Naive thymus-derived CD8-positive, alpha-beta T cell (primary cell): ENCODE measurements at regions not wholly inside any gene's neighbourhood (a gene's known extent, or its start where the extent isn't known, plus 50 kb on each side); places are given as distances from the start of the nearest gene placed in this dataset.
A peak's percentile ranks its signal among the peaks of the same experiment; 100 is the strongest.

Experiments used
- ATAC-seq, 2 donors: fragments of 150-1000 bp; cut with Tn5 transposase in 1 of 2; sonication (Bioruptor Pico), chemical (Tn5 transposase) in 1 of 2; 1 replicate in 1 of 2; 2 replicates in 1 of 2; pipeline ENCODE4 v1.10.0; 2021; ENCODE audit warnings: mild to moderate bottlenecking in 2 of 2, moderate library complexity in 2 of 2
- POLR2A ChIA-PET: fragments of 350-600 bp; sonication (Branson Sonifier 250); formaldehyde crosslinking; loops from one replicate; lab custom pipeline; 2021; ENCODE audit warnings: antibody characterized with exemption; lab: Charles Lee
- DNase-seq, 10 donors: peaks; one replicate each; pipeline versions ENCODE4 v3.0.0 to v3.0.0-alpha.2; 2020 to 2022
- H3K27ac Mint-ChIP-seq, 10 donors: one replicate each; pipeline ENCODE4 v1.8.0; 2020 to 2022; ENCODE audit warnings: mild to moderate bottlenecking in 10 of 10, mixed read lengths in 10 of 10, moderate library complexity in 4 of 10, inconsistent platforms in 1 of 10
- H3K27me3 Mint-ChIP-seq, 5 donors: one replicate each; pipeline ENCODE4 v1.8.0; 2021 to 2022; ENCODE audit warnings: mixed read lengths in 5 of 5
- H3K36me3 Mint-ChIP-seq, 3 donors: one replicate each; pipeline ENCODE4 v1.8.0; 2020 to 2022; ENCODE audit warnings: mixed read lengths in 3 of 3, mild to moderate bottlenecking in 2 of 3, inconsistent platforms in 1 of 3
- H3K4me1 Mint-ChIP-seq, 4 donors: one replicate each; pipeline ENCODE4 v1.8.0; 2021 to 2022; ENCODE audit warnings: mixed read lengths in 4 of 4
- H3K4me3 Mint-ChIP-seq, 10 donors: one replicate each; pipeline ENCODE4 v1.8.0; 2020 to 2022; ENCODE audit warnings: mild to moderate bottlenecking in 10 of 10, mixed read lengths in 10 of 10, moderate library complexity in 6 of 10, inconsistent platforms in 1 of 10
- H3K9me3 Mint-ChIP-seq, 9 donors: one replicate each; pipeline ENCODE4 v1.8.0; 2020 to 2022; ENCODE audit warnings: mixed read lengths in 9 of 9, mild to moderate bottlenecking in 3 of 9, inconsistent platforms in 1 of 9, moderate library complexity in 1 of 9

GRCh38 chr18:78405763-78406162 is 573.9 kb upstream of the SALL3 start:
- no peak overlapping the region for H3K4me3 Mint-ChIP-seq
- H3K27ac Mint-ChIP-seq = no peak overlapping the region
- H3K27me3 Mint-ChIP-seq = peaks cover 4 to 43% (median 11%) of the 10 kb centered on the region in 5 donors
- ATAC-seq (no peak), DNase-seq (no peak)
- peaks cover 0 to 5% (median 0%) of the 10 kb centered on the region in 9 donors for H3K9me3 Mint-ChIP-seq
- no peaks in the 10 kb centered on the region for H3K36me3 Mint-ChIP-seq
- POLR2A ChIA-PET = no interaction called here
- H3K4me1 Mint-ChIP-seq = peaks cover 10 to 22% (median 13%) of the 10 kb centered on the region in 4 donors

- H3K27ac Mint-ChIP-seq = peak overlapping the region in 2 of 10 donors; percentile 35 to 68
- ATAC-seq = no peak
Measured at GRCh38 chr18:78406743-78407465, 572.7 kb upstream of the SALL3 start.

GRCh38 chr18:78407466-78407844 is 572.2 kb upstream of the SALL3 start:
- H3K36me3 Mint-ChIP-seq = no peaks in the 10 kb centered on the region
- H3K27ac Mint-ChIP-seq = peak overlapping the region in 2 of 10 donors; percentile 35 to 68
- H3K27me3 Mint-ChIP-seq = peaks cover 4 to 31% (median 10%) of the 10 kb centered on the region in 5 donors
- H3K4me3 Mint-ChIP-seq = peak overlapping the region in 8 of 10 donors; percentile 12 to 67 (median 47)
- POLR2A ChIA-PET = no interaction called here
- peaks cover 0 to 5% (median 0%) of the 10 kb centered on the region in 9 donors for H3K9me3 Mint-ChIP-seq
- H3K4me1 Mint-ChIP-seq = peaks cover 12 to 22% (median 13%) of the 10 kb centered on the region in 4 donors
- ATAC-seq = no peak
- no peak for DNase-seq

More at GRCh38 chr18:78406743-78407465, 572.7 kb upstream of the SALL3 start:
- no peaks in the 10 kb centered on the region for H3K36me3 Mint-ChIP-seq
- POLR2A ChIA-PET = no interaction called here
- peak overlapping the region in 8 of 10 donors; percentile 12 to 67 (median 47) for H3K4me3 Mint-ChIP-seq
- DNase-seq = no peak
- peaks cover 4 to 34% (median 10%) of the 10 kb centered on the region in 5 donors for H3K27me3 Mint-ChIP-seq
- peaks cover 12 to 22% (median 13%) of the 10 kb centered on the region in 4 donors for H3K4me1 Mint-ChIP-seq
- peaks cover 0 to 5% (median 0%) of the 10 kb centered on the region in 9 donors for H3K9me3 Mint-ChIP-seq

- POLR2A ChIA-PET = no interaction called here
- H3K9me3 Mint-ChIP-seq = peaks cover 0 to 5% (median 0%) of the 10 kb centered on the region in 9 donors
- H3K27ac Mint-ChIP-seq = no peak overlapping the region
- H3K4me1 Mint-ChIP-seq = peaks cover 12 to 22% (median 13%) of the 10 kb centered on the region in 4 donors
- H3K36me3 Mint-ChIP-seq = no peaks in the 10 kb centered on the region
- ATAC-seq (no peak), DNase-seq (no peak)
- peak overlapping the region in 1 of 10 donors; percentile 16 for H3K4me3 Mint-ChIP-seq
- peaks cover 4 to 31% (median 10%) of the 10 kb centered on the region in 5 donors for H3K27me3 Mint-ChIP-seq
Measured at GRCh38 chr18:78408623-78409022, 571.0 kb upstream of the SALL3 start.

- no peaks in the 10 kb centered on the region for H3K36me3 Mint-ChIP-seq
- no peak overlapping the region for H3K27ac Mint-ChIP-seq
- POLR2A ChIA-PET = no interaction called here
- H3K4me1 Mint-ChIP-seq = peaks cover 12 to 22% (median 13%) of the 10 kb centered on the region in 4 donors
- H3K27me3 Mint-ChIP-seq = peaks cover 2 to 24% (median 4%) of the 10 kb centered on the region in 5 donors
- no peak for DNase-seq
- ATAC-seq = no peak
- peak overlapping the region in 1 of 10 donors; percentile 27 for H3K4me3 Mint-ChIP-seq
- H3K9me3 Mint-ChIP-seq = peaks cover 0 to 5% (median 0%) of the 10 kb centered on the region in 9 donors
Measured at GRCh38 chr18:78410094-78410786, 569.4 kb upstream of the SALL3 start.

- POLR2A ChIA-PET = no interaction called here
- H3K4me3 Mint-ChIP-seq = no peak overlapping the region
- peaks cover 0 to 5% (median 0%) of the 10 kb centered on the region in 9 donors for H3K9me3 Mint-ChIP-seq
- DNase-seq (no peak), ATAC-seq (no peak)
- no peaks in the 10 kb centered on the region for H3K36me3 Mint-ChIP-seq
- H3K27me3 Mint-ChIP-seq = peaks cover 0 to 14% (median 3%) of the 10 kb centered on the region in 5 donors
- H3K4me1 Mint-ChIP-seq = peaks cover 10 to 17% (median 13%) of the 10 kb centered on the region in 4 donors
- no peak overlapping the region for H3K27ac Mint-ChIP-seq
Measured at GRCh38 chr18:78411539-78411938, 568.1 kb upstream of the SALL3 start.

- peaks cover 0 to 3% (median 0%) of the 10 kb centered on the region in 4 donors for H3K4me1 Mint-ChIP-seq
- H3K27me3 Mint-ChIP-seq = peaks cover 0 to 14% (median 2%) of the 10 kb centered on the region in 5 donors
- ATAC-seq = no peak
- H3K27ac Mint-ChIP-seq = no peak overlapping the region
- H3K36me3 Mint-ChIP-seq = no peaks in the 10 kb centered on the region
- no peak for DNase-seq
- H3K9me3 Mint-ChIP-seq = peaks cover 0 to 5% (median 0%) of the 10 kb centered on the region in 9 donors
- POLR2A ChIA-PET = no interaction called here
- H3K4me3 Mint-ChIP-seq = no peak overlapping the region
Measured at GRCh38 chr18:78414302-78414701, 565.3 kb upstream of the SALL3 start.

- Mint-ChIP-seq H3K36me3 (no peaks in the 10 kb centered on the region), H3K9me3 (no peaks in the 10 kb centered on the region)
- ATAC-seq = no peak
Measured at GRCh38 chr18:78416853-78417252, 562.8 kb upstream of the SALL3 start.

GRCh38 chr18:78418379-78418778 is 561.2 kb upstream of the SALL3 start:
- no peak for ATAC-seq

More at GRCh38 chr18:78416853-78417252, 562.8 kb upstream of the SALL3 start:
- Mint-ChIP-seq H3K4me1 (no peaks in the 10 kb centered on the region), H3K27ac (no peak overlapping the region), H3K4me3 (no peak overlapping the region), H3K27me3 (peaks cover 0 to 20% (median 2%) of the 10 kb centered on the region in 5 donors)
- no peak for DNase-seq
- POLR2A ChIA-PET = no interaction called here

GRCh38 chr18:78419171-78419570 is 560.4 kb upstream of the SALL3 start:
- POLR2A ChIA-PET = no interaction called here
- H3K36me3 Mint-ChIP-seq = no peaks in the 10 kb centered on the region
- ATAC-seq (no peak), DNase-seq (no peak)
- H3K4me3 Mint-ChIP-seq = no peak overlapping the region
- no peak overlapping the region for H3K27ac Mint-ChIP-seq
- peaks cover 0 to 31% (median 4%) of the 10 kb centered on the region in 5 donors for H3K27me3 Mint-ChIP-seq
- H3K9me3 Mint-ChIP-seq = peaks cover 0 to 3% (median 0%) of the 10 kb centered on the region in 9 donors
- H3K4me1 Mint-ChIP-seq = no peaks in the 10 kb centered on the region

More at GRCh38 chr18:78418379-78418778, 561.2 kb upstream of the SALL3 start:
- H3K27ac Mint-ChIP-seq = no peak overlapping the region
- H3K36me3 Mint-ChIP-seq = no peaks in the 10 kb centered on the region
- peaks cover 0 to 29% (median 4%) of the 10 kb centered on the region in 5 donors for H3K27me3 Mint-ChIP-seq
- DNase-seq = no peak
- H3K4me3 Mint-ChIP-seq = no peak overlapping the region
- H3K9me3 Mint-ChIP-seq = peaks cover 0 to 3% (median 0%) of the 10 kb centered on the region in 9 donors
- POLR2A ChIA-PET = interaction anchor here (0.7 kb wide), 1 partner anchor 1509 kb away, joined by 5 read pairs; no protein-coding TSS in a partner anchor
- H3K4me1 Mint-ChIP-seq = no peaks in the 10 kb centered on the region

GRCh38 chr18:78420116-78420515 is 559.5 kb upstream of the SALL3 start:
- Mint-ChIP-seq H3K4me1 (no peaks in the 10 kb centered on the region), H3K27ac (no peak overlapping the region), H3K4me3 (no peak overlapping the region), H3K36me3 (no peaks in the 10 kb centered on the region), H3K9me3 (peaks cover 0 to 3% (median 0%) of the 10 kb centered on the region in 9 donors), H3K27me3 (peaks cover 0 to 31% (median 4%) of the 10 kb centered on the region in 5 donors)
- POLR2A ChIA-PET = no interaction called here
- ATAC-seq (no peak), DNase-seq (no peak)

GRCh38 chr18:78421392-78421791 is 558.2 kb upstream of the SALL3 start:
- no peaks in the 10 kb centered on the region for H3K36me3 Mint-ChIP-seq
- POLR2A ChIA-PET = no interaction called here
- peaks cover 0 to 3% (median 0%) of the 10 kb centered on the region in 9 donors for H3K9me3 Mint-ChIP-seq
- H3K27me3 Mint-ChIP-seq = peaks cover 0 to 31% (median 4%) of the 10 kb centered on the region in 5 donors
- H3K4me1 Mint-ChIP-seq = no peaks in the 10 kb centered on the region
- H3K4me3 Mint-ChIP-seq = no peak overlapping the region
- ATAC-seq = no peak
- no peak for DNase-seq
- H3K27ac Mint-ChIP-seq = no peak overlapping the region

- Mint-ChIP-seq H3K27me3 (peaks cover 0 to 31% (median 4%) of the 10 kb centered on the region in 5 donors), H3K4me3 (no peak overlapping the region), H3K27ac (peak overlapping the region in 1 of 10 donors; percentile 37), H3K36me3 (no peaks in the 10 kb centered on the region), H3K4me1 (no peaks in the 10 kb centered on the region), H3K9me3 (peaks cover 0 to 3% (median 0%) of the 10 kb centered on the region in 9 donors)
- no peak for DNase-seq
- POLR2A ChIA-PET = no interaction called here
- ATAC-seq = no peak
Measured at GRCh38 chr18:78422336-78422735, 557.3 kb upstream of the SALL3 start.
